HG03060 (cell line): ENCODE measurements at regions not wholly inside any gene's neighbourhood (a gene's known extent, or its start where the extent isn't known, plus 50 kb on each side); places are given as distances from the start of the nearest gene placed in this dataset.

Experiments used
- ATAC-seq: cut with Tn5 transposase; IDR thresholded peaks from one replicate; pipeline ENCODE4 v1.9.1; 2021; ENCODE audit warnings: low read depth, moderate number of reproducible peaks; ENCODE audit not compliant: unreplicated experiment

- no peak for ATAC-seq
Observed at GRCh38 chr9:38287420-38287985, 105.0 kb upstream of the ALDH1B1 start.

- no peak for ATAC-seq
Observed at GRCh38 chr9:38286766-38287165, 105.7 kb upstream of the ALDH1B1 start.

- ATAC-seq = no peak
Observed at GRCh38 chr9:38286357-38286756, 106.1 kb upstream of the ALDH1B1 start.

GRCh38 chr9:38285236-38285635 is 107.3 kb upstream of the ALDH1B1 start:
- no peak for ATAC-seq

GRCh38 chr9:38284588-38285051 is 107.9 kb upstream of the ALDH1B1 start:
- no peak for ATAC-seq

- no peak for ATAC-seq
Observed at GRCh38 chr9:38284039-38284575, 108.4 kb upstream of the ALDH1B1 start.

GRCh38 chr9:38282756-38283155 is 109.7 kb upstream of the ALDH1B1 start:
- ATAC-seq = no peak

- no peak for ATAC-seq
Observed at GRCh38 chr9:38281917-38282316, 110.6 kb upstream of the ALDH1B1 start.

- ATAC-seq = no peak
Observed at GRCh38 chr9:38281196-38281595, 111.3 kb upstream of the ALDH1B1 start.

- no peak for ATAC-seq
Observed at GRCh38 chr9:38280251-38280800, 112.2 kb upstream of the ALDH1B1 start.

- no peak for ATAC-seq
Observed at GRCh38 chr9:38278931-38279679, 113.4 kb upstream of the ALDH1B1 start.

GRCh38 chr9:38278457-38278856 is 114.0 kb upstream of the ALDH1B1 start:
- no peak for ATAC-seq

GRCh38 chr9:38277601-38278200 is 114.8 kb upstream of the ALDH1B1 start:
- no peak for ATAC-seq

GRCh38 chr9:38276771-38277439 is 115.6 kb upstream of the ALDH1B1 start:
- ATAC-seq = no peak

- ATAC-seq = no peak
Observed at GRCh38 chr9:38274800-38275199, 117.7 kb upstream of the ALDH1B1 start.

- ATAC-seq = no peak
Observed at GRCh38 chr9:38272710-38273109, 119.8 kb upstream of the ALDH1B1 start.

GRCh38 chr9:38271666-38272241 is 120.7 kb upstream of the ALDH1B1 start:
- no peak for ATAC-seq

- no peak for ATAC-seq
Observed at GRCh38 chr9:38269775-38270174, 122.7 kb upstream of the ALDH1B1 start.

GRCh38 chr9:38263532-38263931 is 129.0 kb upstream of the ALDH1B1 start:
- no peak for ATAC-seq

- no peak for ATAC-seq
Observed at GRCh38 chr9:38259519-38260218, 132.8 kb upstream of the ALDH1B1 start.
